Natural killer cell treated with Interleukin-12 subunit alpha and Interleukin-12 subunit beta and Interleukin-15 and Interleukin-18, amount 100 ng/mL, for 72 hours (primary cell): ENCODE measurements at regions not wholly inside any gene's neighbourhood (a gene's known extent, or its start where the extent isn't known, plus 50 kb on each side); places are given as distances from the start of the nearest gene placed in this dataset.
A peak's percentile ranks its signal among the peaks of the same experiment; 100 is the strongest.

Experiments used
- ATAC-seq, 2 donors: fragments of 150-1000 bp; cut with Tn5 transposase in 1 of 2; sonication (Bioruptor Pico), chemical (Tn5 transposase) in 1 of 2; 2 replicates each; pipeline ENCODE4 v1.10.0; 2021
- DNase-seq: peaks from one replicate; pipeline ENCODE4 v3.0.0; 2022; ENCODE audit warnings: low spot score
- H3K27ac Mint-ChIP-seq, 2 donors: 1 replicate in 1 of 2; 2 replicates in 1 of 2; pipeline ENCODE4 v1.8.0; 2022; ENCODE audit warnings: mixed read lengths in 2 of 2, mild to moderate bottlenecking in 1 of 2, moderate library complexity in 1 of 2
- H3K27me3 Mint-ChIP-seq, 2 donors: 1 replicate in 1 of 2; 2 replicates in 1 of 2; pipeline ENCODE4 v1.8.0; 2022; ENCODE audit warnings: mixed read lengths in 2 of 2
- H3K36me3 Mint-ChIP-seq: one replicate; pipeline ENCODE4 v1.8.0; 2022; ENCODE audit warnings: mixed read lengths
- H3K4me1 Mint-ChIP-seq, 2 donors: 1 replicate in 1 of 2; 2 replicates in 1 of 2; pipeline ENCODE4 v1.8.0; 2022; ENCODE audit warnings: low read depth in 2 of 2, mixed read lengths in 2 of 2, mild to moderate bottlenecking in 1 of 2
- H3K4me3 Mint-ChIP-seq: one replicate; pipeline ENCODE4 v1.8.0; 2022; ENCODE audit warnings: mixed read lengths
- H3K9me3 Mint-ChIP-seq: 2 replicates; pipeline ENCODE4 v1.8.0; 2022; ENCODE audit warnings: mixed read lengths

DNA sequence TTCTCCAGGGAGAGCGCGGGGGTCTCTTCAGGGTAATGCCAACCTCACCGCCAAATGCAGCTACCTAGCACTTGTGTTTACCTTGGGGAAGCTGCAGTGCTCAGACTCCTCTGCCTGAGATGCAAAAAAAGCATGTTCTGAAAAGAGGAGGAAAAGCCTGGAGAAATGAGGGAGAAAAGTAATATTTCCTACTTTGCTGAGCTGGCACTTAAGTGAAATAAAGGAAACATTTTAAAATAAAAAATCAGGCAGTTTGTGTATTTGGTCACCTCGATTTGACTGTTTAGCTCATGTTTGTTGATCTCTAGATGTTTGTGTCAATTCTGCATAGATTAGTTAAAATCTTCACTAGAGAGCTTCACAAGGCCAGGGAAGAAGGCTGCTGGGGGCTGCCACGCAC, 487.2 kb downstream of the QKI start:
- Mint-ChIP-seq H3K9me3 (no peaks in the 10 kb centered on the region), H3K4me1 (no peaks in the 10 kb centered on the region), H3K4me3 (no peak overlapping the region), H3K27me3 (peaks cover 10 to 11% of the 10 kb centered on the region in 2 donors), H3K36me3 (no peaks in the 10 kb centered on the region), H3K27ac (no peak overlapping the region)
- DNase-seq (no peak), ATAC-seq (no peak)

DNA sequence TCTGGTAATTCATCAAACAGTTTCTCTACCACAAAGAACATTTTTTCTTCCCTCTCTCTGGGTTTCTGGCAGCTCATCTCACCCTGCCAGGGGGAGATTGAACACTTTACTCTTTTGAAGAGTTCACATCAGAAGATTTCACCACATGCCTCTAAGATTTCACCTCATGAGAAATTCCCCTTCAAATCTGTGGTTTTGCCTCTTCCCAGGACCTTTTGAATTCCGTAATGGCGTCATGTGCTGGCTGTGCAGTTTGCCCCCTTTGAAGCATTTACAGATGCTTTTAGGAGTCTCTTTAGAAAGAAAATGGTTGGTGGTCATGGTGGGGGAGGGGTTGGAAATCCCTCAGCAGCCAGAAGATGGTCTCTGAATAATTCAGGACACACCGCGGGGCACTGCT, 486.1 kb downstream of the QKI start:
- no peak for ATAC-seq
- Mint-ChIP-seq H3K4me3 (no peak overlapping the region), H3K36me3 (no peaks in the 10 kb centered on the region), H3K4me1 (no peaks in the 10 kb centered on the region), H3K9me3 (no peaks in the 10 kb centered on the region), H3K27ac (no peak overlapping the region), H3K27me3 (peaks cover 0 to 8% of the 10 kb centered on the region in 2 donors)
- no peak for DNase-seq

DNA sequence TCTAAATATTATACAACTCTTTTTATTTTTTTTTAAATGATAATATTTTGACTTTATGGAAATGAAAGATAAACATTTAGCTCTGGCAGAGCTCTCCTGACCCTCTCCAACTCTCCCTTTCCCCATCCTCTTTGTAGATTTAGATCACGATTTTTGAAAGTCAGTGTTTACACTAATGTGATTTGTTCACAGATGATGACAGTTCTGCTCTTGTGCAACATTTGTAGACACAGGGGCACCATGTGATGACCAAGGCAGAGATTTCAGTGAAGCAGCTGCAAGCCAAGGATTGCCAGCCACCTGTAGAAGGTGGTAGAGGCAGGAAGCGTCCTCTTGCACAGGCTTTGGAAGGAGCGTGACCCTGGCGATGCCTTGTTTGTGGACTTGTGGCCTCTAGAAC, 483.2 kb downstream of the QKI start:
- H3K4me1 Mint-ChIP-seq: no peaks in the 10 kb centered on the region
- ATAC-seq (no peak), DNase-seq (no peak)
- peaks cover 0 to 6% of the 10 kb centered on the region in 2 donors for H3K27me3 Mint-ChIP-seq
- H3K27ac Mint-ChIP-seq: no peak overlapping the region
- no peak overlapping the region for H3K4me3 Mint-ChIP-seq
- H3K9me3 Mint-ChIP-seq: no peaks in the 10 kb centered on the region
- no peaks in the 10 kb centered on the region for H3K36me3 Mint-ChIP-seq

DNA sequence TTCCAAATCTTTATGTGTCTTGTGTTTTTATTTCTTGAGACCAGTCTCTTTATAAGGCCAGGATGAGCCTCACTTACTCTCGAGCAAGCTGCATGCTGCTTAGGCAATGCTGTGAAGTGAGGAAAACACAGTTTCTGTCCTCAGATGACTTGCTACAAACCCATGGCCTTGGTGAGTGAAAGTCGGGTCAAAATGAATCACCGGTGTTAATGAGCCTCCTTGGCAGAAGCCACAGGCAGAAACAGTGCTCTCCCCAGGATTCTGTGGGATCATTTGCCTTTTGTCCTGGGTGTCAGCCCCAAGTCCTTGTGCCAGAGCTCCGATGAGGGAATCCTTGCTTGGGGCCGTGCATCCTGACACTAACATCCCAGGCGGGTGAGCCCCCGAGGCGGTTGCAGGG, 482.5 kb downstream of the QKI start:
- Mint-ChIP-seq H3K4me3 (no peak overlapping the region), H3K36me3 (no peaks in the 10 kb centered on the region), H3K27ac (no peak overlapping the region), H3K27me3 (peaks cover 0 to 6% of the 10 kb centered on the region in 2 donors), H3K9me3 (no peaks in the 10 kb centered on the region), H3K4me1 (no peaks in the 10 kb centered on the region)
- ATAC-seq (peak in 1 of 2 donors; percentile 58), DNase-seq (no peak)

DNA sequence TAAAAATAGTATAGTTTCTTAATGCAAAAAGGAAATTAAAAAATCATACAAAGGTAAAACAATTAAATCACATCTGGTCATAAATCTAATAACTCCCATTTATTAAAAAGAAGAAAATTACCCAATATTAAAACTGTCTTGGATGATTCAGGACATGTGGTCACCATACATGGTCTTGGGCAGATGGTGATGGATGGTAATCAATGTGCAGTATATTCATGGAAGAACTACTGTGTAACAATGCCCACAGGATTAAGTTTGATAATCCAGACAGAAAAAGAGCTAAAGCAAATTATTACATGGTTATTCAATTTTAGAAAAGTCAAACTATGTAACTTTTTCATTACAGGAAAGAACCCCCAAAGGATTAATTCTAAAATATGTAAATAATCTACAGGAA, 480.6 kb downstream of the QKI start:
- no peaks in the 10 kb centered on the region for H3K4me1 Mint-ChIP-seq
- no peak overlapping the region for H3K27ac Mint-ChIP-seq
- H3K27me3 Mint-ChIP-seq: peaks cover 0 to 9% of the 10 kb centered on the region in 2 donors
- no peaks in the 10 kb centered on the region for H3K9me3 Mint-ChIP-seq
- no peak overlapping the region for H3K4me3 Mint-ChIP-seq
- DNase-seq (no peak), ATAC-seq (no peak)
- H3K36me3 Mint-ChIP-seq: no peaks in the 10 kb centered on the region

DNA sequence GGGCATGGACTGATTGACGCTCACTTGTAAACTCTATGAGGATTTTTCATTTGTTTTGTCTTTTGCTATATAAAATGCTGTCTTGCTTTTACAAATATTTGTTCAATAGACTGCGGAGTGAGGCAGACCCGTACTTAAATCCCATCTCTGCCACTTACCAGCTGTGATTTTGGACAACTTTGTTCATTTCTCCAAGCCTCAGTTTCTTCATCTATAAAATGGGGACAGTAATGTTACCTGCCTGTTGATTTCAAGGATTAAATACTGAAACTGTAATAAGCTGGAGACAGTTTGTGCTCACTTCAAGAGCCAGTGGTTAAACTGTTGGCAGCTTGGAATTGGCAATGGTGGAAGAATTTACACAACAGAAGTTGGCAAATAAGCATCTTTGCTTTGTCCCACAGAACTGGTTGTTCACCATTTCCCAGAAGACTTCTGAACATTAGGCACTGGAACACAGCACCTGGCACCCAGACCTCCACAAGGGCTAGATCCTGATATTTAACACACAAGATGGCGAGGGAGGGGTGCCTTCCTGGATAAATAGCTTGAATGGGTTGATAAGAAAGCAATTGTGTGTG, 479.2 kb downstream of the QKI start:
- ATAC-seq (no peak), DNase-seq (no peak)
- no peaks in the 10 kb centered on the region for H3K9me3 Mint-ChIP-seq
- no peaks in the 10 kb centered on the region for H3K4me1 Mint-ChIP-seq
- peaks cover under 1% of the 10 kb centered on the region for H3K36me3 Mint-ChIP-seq
- H3K27me3 Mint-ChIP-seq: peaks cover 0 to 6% of the 10 kb centered on the region in 2 donors
- H3K4me3 Mint-ChIP-seq: no peak overlapping the region
- H3K27ac Mint-ChIP-seq: no peak overlapping the region

DNA sequence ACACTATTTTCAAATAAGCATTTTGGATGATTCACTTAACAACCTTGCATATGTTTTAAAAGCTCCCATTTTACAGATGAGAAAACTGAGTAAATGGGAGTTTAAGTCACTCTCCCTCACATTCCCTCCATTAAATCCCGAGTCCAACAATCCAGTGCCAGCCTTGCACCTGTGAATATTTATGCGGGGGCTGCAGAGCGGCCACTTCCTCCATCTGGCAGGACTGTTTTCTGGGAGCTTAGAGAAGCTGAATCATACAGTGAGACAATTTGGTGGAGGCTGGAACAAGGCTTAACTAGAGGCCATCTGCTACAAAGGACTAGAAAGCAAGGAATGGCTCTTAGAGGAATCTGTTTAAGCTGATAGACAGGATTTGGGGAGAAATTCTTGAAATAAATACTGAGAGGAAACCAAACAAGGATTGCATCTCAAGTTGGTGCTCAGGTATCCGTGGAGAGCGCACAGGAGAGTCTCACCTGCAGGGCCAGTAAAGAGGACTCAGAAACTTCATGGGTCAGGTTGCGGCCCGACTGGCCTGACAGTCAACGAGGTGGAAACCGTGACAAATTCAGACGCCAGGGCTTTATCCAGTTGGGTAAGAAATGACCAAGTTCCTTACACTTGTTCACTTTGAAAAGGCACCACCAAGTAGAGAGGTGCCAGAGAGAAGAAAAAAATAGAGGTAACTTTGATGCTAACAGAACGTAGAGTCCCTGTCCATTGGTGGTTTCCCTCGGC, 478.5 kb downstream of the QKI start:
- H3K27me3 Mint-ChIP-seq: peaks cover 0 to 6% of the 10 kb centered on the region in 2 donors
- ATAC-seq: no peak
- no peak for DNase-seq
- no peak overlapping the region for H3K27ac Mint-ChIP-seq
- no peak overlapping the region for H3K4me3 Mint-ChIP-seq
- H3K9me3 Mint-ChIP-seq: no peaks in the 10 kb centered on the region
- peaks cover 7% of the 10 kb centered on the region for H3K36me3 Mint-ChIP-seq
- H3K4me1 Mint-ChIP-seq: peaks cover 3 to 5% of the 10 kb centered on the region in 2 donors

DNA sequence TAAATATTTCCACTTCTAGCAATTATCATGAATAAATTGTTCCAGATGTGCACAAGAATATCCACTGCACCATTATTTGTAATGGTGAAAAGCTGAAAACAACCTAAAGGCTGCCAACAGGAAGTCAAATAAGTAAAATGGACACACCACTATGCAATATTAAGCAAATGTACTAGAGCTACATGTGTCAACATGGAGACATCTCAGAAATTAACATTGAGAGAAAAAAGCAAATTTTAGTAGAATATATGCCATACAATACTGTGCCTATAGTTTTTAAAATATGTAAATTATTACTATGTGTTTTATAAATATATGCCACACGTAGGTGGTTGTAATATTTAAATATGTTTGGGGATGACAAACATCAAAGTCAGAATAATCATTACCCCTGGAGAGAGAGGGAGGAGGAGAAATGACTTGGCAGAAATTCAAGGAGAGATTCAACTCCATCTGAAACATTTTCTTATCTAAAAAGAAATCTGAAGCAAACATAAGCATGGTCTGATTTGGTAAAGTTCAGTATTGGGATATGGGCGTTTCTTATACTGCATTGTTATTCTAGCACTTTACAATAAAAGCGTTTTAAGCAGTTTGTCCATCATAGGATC, 475.5 kb downstream of the QKI start:
- Mint-ChIP-seq H3K27me3 (peaks cover 5 to 8% of the 10 kb centered on the region in 2 donors), H3K36me3 (peaks cover 8% of the 10 kb centered on the region), H3K4me3 (no peak overlapping the region), H3K27ac (no peak overlapping the region), H3K9me3 (no peaks in the 10 kb centered on the region), H3K4me1 (peaks cover 5 to 10% of the 10 kb centered on the region in 2 donors)
- no peak for ATAC-seq
- DNase-seq: no peak

DNA sequence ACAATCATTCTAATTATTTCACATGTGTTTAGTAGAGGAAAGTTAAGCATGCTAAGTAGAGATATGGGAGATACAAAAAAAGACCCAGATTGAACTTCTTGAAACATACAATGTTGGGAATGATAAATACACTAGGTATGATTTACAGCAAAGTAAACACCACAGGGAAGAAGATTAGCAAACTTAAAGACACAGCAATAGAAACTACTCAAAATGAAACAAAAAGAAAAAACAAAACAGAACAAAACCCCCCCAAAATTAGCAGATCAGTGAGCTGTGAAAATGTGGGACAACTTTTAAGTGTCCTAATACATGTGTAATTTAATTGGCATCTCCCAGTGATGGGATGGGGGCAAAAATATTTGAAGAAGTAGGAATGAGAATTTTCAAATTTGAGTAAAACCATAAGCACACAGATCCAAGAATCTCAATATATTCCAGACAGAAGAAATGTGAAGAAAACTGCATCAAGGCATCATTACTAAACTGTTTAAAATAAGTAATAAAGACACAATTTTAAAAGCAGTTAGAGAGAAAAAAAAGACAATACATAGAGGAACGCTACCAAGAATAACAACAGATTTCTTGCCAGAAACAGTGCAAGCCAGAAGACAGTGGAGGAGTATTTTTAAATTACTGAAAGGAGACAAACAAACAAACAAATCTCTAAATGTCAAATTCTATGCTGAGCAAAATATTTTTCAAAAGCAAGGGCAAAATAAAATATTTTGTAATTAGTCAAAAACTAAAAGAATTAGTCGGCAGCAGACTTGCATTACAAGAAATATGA, 473.7 kb downstream of the QKI start:
- H3K36me3 Mint-ChIP-seq: peaks cover 13% of the 10 kb centered on the region
- peaks cover 5 to 10% of the 10 kb centered on the region in 2 donors for H3K4me1 Mint-ChIP-seq
- DNase-seq (no peak), ATAC-seq (no peak)
- no peak overlapping the region for H3K27ac Mint-ChIP-seq
- H3K4me3 Mint-ChIP-seq: no peak overlapping the region
- peaks cover 18 to 23% of the 10 kb centered on the region in 2 donors for H3K27me3 Mint-ChIP-seq
- H3K9me3 Mint-ChIP-seq: no peaks in the 10 kb centered on the region

DNA sequence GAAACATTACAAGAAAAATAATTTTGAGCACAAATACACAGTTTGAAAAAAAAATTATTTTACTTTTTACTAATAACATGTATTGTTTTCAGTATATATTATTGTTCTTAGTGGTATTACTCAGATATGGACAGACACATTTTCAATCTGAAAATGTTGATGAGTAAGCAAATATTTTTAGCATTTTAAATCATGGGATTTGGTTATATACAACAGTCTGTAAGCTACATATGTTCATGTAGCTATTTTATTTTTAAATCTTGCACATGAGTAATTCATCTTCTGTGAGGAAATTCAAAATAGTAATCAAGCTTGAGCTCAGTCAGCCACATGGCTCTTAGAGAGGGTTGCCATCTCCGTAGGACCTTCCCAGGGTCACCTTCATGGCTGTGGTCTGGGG, 471.9 kb downstream of the QKI start:
- H3K27ac Mint-ChIP-seq: no peak overlapping the region
- no peak for ATAC-seq

DNA sequence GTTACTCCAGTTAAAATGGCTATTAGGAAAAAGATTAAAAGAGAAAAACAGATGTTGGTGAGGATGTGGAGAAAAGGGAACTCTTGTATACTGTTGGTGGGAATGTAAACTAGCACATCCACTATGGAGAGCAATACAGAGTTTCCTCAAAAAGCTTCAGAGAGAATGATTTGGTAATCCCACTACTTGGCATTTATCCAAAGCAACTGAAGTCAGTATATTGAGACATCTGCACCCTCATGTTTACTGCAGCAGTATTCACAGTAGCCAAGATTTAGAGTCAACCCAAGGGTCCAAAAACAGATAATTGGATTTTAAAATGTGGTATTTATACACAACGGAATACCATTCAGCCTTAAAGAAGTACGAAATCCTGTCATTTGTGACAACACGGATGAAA, 469.5 kb downstream of the QKI start:
- peaks cover 5 to 10% of the 10 kb centered on the region in 2 donors for H3K4me1 Mint-ChIP-seq
- DNase-seq (no peak), ATAC-seq (no peak)
- no peak overlapping the region for H3K27ac Mint-ChIP-seq
- H3K9me3 Mint-ChIP-seq: peaks cover 5% of the 10 kb centered on the region
- no peak overlapping the region for H3K4me3 Mint-ChIP-seq
- peaks cover 39 to 52% of the 10 kb centered on the region in 2 donors for H3K27me3 Mint-ChIP-seq
- peaks cover 30% of the 10 kb centered on the region for H3K36me3 Mint-ChIP-seq

More for the DNA sequence above, 471.9 kb downstream of the QKI start:
- no peak for DNase-seq
- peaks cover 32 to 38% of the 10 kb centered on the region in 2 donors for H3K27me3 Mint-ChIP-seq
- peaks cover 5 to 10% of the 10 kb centered on the region in 2 donors for H3K4me1 Mint-ChIP-seq
- peaks cover 3% of the 10 kb centered on the region for H3K9me3 Mint-ChIP-seq
- H3K36me3 Mint-ChIP-seq: peaks cover 24% of the 10 kb centered on the region
- H3K4me3 Mint-ChIP-seq: no peak overlapping the region

DNA sequence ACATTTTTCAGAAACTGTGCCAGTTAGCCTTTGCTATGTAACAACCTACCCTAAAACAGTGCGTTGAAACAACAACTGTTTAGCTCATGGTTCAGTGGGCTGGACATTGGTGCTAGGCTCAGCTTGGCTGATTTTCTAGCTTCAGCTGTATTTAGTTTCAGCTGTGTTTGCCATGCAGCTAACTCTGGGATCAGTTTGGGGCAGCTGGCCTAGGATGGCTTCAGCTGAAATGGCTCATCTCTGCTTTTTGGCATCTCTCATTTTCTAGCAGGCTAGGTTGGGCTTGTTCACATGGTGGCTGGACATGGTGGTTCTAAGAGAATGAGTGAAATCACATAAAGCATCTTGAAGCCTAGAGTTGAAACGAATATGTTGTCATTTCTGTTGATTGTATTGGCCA, 464.2 kb downstream of the QKI start:
- H3K27ac Mint-ChIP-seq: no peak overlapping the region
- H3K27me3 Mint-ChIP-seq: peaks cover 44 to 61% of the 10 kb centered on the region in 2 donors
- H3K9me3 Mint-ChIP-seq: peaks cover 7% of the 10 kb centered on the region
- peaks cover 26% of the 10 kb centered on the region for H3K36me3 Mint-ChIP-seq
- DNase-seq (no peak), ATAC-seq (no peak)
- no peak overlapping the region for H3K4me3 Mint-ChIP-seq
- no peaks in the 10 kb centered on the region for H3K4me1 Mint-ChIP-seq

DNA sequence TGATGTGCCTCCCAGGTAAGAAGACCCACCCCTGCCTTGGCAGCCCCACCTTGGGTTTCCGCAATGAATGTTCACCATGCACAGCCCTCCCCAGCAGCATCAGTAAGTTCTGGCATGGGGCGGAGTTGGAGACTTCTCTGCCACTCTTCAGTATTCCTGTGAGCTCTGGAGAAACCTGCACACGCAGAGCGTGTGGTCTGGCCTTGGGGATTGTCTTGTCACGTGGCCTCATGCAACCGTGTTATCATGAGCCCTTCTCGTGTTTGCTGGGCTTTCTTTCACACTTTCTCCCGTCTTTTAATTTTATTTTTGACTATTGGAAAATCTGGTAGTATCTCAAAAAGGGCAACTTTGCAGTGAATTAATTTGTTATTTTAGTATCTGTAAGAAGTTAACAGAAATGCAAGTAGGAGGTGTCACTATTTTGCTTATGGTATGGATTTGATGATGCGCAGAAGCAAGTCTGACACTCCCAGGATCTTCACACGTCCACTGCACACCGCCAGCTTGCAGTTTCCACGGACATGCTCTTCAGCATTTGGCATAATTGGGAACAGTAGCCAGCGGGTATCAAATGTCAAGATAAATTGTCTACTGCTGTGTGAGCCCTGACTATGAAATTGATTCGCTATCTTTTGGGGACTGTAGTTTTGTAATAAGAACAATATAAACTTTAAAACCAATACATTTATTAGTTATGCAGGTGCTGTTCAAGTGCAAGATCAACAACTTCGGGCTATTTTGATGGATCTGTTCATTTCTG, 463.5 kb downstream of the QKI start:
- Mint-ChIP-seq H3K9me3 (peaks cover 7% of the 10 kb centered on the region), H3K4me1 (no peaks in the 10 kb centered on the region), H3K36me3 (peaks cover 22% of the 10 kb centered on the region), H3K27ac (no peak overlapping the region), H3K27me3 (peaks cover 40 to 57% of the 10 kb centered on the region in 2 donors), H3K4me3 (no peak overlapping the region)
- DNase-seq (no peak), ATAC-seq (no peak)
